ENCODE measurements at regions not wholly inside any gene's neighbourhood (a gene's known extent, or its start where the extent isn't known, plus 50 kb on each side); places are given as distances from the start of the nearest gene placed in this dataset.

DNA sequence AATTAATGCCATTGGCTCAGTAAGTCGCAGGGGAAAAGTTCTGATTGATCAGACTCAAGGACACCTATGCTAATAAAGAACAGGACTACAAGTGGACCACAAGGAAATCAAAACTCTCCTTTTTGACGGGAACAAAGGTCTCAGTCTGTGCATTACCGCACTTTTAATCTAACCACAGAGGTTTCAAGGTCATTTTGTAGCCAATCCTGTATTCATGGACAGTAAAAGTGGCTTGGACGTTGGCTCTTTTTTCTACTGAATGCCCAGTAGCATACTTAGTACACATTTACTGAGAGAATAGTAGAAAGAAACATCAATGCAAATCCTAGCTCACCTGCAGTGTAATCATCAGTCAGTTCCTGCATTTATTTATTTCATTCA lies 471.9 kb downstream of the PID1 start:
- TF ChIP-seq, protein P1, sequence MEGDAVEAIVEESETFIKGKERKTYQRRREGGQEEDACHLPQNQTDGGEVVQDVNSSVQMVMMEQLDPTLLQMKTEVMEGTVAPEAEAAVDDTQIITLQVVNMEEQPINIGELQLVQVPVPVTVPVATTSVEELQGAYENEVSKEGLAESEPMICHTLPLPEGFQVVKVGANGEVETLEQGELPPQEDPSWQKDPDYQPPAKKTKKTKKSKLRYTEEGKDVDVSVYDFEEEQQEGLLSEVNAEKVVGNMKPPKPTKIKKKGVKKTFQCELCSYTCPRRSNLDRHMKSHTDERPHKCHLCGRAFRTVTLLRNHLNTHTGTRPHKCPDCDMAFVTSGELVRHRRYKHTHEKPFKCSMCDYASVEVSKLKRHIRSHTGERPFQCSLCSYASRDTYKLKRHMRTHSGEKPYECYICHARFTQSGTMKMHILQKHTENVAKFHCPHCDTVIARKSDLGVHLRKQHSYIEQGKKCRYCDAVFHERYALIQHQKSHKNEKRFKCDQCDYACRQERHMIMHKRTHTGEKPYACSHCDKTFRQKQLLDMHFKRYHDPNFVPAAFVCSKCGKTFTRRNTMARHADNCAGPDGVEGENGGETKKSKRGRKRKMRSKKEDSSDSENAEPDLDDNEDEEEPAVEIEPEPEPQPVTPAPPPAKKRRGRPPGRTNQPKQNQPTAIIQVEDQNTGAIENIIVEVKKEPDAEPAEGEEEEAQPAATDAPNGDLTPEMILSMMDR (IDR thresholded peaks at IDR 0.05) = no peak
- TF ChIP-seq POLR2A (IDR thresholded peaks at IDR 0.05) = no peak
